ENCODE measurements at regions not wholly inside any gene's neighbourhood (a gene's known extent, or its start where the extent isn't known, plus 50 kb on each side); places are given as distances from the start of the nearest gene placed in this dataset.
"Not testable (repeated sequence)": the region's sequence is repeated elsewhere in the genome, so short reads cannot be mapped to it uniquely, and the experiment has no call there.

DNA sequence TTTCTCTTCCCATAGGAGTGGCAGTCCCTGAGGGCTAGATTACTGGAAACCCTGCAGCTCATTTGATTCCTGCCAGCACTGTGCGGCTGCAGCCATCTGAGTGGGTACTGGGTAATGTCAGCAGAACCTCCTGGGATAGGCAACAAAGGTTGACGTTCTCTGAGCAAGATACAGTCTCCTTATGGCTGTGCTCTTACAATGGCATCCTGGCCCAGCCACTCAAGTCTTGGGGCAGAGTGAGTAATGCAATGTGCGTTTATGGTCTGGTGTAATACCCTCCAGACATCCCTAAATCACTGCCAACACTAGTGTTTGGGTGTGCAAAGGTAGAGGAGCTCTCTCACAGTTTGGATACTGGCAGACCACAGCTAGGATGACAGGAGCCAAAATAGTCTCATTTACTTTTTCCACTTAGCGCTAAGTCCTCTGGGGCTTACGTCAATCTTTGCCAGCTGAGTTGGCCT, 775.8 kb downstream of the ZNF385D start:
- POLR2A ChIA-PET: no interaction called here
- Histone ChIP-seq H3K4me3 (ENCODE audit: low read depth, low read length) (no peak overlapping the region), H3K27me3 (ENCODE audit: control insufficient read depth, insufficient read depth, low read length) (no peaks in the 10 kb centered on the region), H3K36me3 (ENCODE audit: control insufficient read depth, insufficient read depth, low read length) (no peaks in the 10 kb centered on the region)
- TF ChIP-seq, protein P1, sequence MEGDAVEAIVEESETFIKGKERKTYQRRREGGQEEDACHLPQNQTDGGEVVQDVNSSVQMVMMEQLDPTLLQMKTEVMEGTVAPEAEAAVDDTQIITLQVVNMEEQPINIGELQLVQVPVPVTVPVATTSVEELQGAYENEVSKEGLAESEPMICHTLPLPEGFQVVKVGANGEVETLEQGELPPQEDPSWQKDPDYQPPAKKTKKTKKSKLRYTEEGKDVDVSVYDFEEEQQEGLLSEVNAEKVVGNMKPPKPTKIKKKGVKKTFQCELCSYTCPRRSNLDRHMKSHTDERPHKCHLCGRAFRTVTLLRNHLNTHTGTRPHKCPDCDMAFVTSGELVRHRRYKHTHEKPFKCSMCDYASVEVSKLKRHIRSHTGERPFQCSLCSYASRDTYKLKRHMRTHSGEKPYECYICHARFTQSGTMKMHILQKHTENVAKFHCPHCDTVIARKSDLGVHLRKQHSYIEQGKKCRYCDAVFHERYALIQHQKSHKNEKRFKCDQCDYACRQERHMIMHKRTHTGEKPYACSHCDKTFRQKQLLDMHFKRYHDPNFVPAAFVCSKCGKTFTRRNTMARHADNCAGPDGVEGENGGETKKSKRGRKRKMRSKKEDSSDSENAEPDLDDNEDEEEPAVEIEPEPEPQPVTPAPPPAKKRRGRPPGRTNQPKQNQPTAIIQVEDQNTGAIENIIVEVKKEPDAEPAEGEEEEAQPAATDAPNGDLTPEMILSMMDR (IDR thresholded peaks at IDR 0.05; ENCODE audit: insufficient read depth, low read depth, low read length): no peak
- CTCF ChIA-PET: interaction anchor here (1.0 to 1.6 kb wide), 2 partner anchors 8 to 14 kb away, joined by 3 to 4 read pairs; no protein-coding TSS in a partner anchor
- DNase-seq (ENCODE audit: low read depth): no peak

DNA sequence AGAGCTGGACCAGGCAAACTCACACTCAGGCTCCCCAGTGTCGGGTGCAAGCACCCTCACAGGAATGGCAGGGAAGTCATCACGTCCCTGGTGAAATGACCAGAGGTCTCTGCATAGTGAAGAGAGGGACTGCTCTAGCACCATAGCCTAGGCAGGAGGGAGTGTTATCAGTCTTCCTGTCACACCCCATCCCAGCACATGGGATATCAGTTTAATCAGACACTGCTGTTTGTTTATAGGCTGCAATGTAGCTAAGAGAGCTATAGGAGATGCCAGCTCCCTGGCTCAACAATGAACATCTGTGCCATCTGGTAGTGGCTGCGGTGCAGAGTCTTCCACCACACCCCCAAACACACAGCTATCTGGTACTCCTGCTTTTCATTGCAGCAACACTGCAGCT, 776.6 kb downstream of the ZNF385D start:
- DNase-seq (ENCODE audit: low read depth): no peak
- POLR2A ChIA-PET: no interaction called here

DNA sequence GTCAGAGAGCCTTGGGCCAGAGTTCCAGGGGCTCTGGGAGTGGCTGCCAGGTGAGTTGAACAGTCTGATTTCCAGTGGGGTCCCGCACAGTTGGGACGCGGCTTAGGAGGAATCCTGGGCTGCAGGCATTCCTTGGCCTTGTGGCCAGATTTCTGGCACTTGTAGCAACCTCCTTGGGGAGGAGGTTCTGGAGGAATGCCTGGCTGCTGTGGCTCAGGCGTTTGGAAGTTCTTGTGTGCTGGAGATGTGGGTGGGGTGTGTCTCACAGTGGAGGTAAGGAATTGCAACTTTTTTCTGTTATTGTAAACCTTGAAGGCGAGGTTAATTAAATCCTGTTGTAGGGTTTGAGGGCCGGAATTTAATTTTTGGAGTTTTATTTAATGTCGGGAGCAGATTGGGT, 780.2 kb downstream of the ZNF385D start:
- H3K4me3 ChIP-seq (ENCODE audit: low read depth, low read length); CTCF ChIA-PET; H3K36me3 ChIP-seq (ENCODE audit: control insufficient read depth, insufficient read depth, low read length); DNase-seq (ENCODE audit: low read depth); POLR2A ChIA-PET; H3K27me3 ChIP-seq (ENCODE audit: control insufficient read depth, insufficient read depth, low read length): not testable (repeated sequence)

More for the DNA sequence above, 776.6 kb downstream of the ZNF385D start:
- CTCF ChIA-PET: interaction anchor here (1.6 kb wide), 1 partner anchor 9 kb away, joined by 4 read pairs; no protein-coding TSS in a partner anchor
- H3K27me3 ChIP-seq (ENCODE audit: control insufficient read depth, insufficient read depth, low read length): no peaks in the 10 kb centered on the region
- H3K4me3 ChIP-seq (ENCODE audit: low read depth, low read length): no peak overlapping the region
- no peaks in the 10 kb centered on the region for H3K36me3 ChIP-seq (ENCODE audit: control insufficient read depth, insufficient read depth, low read length)
- TF ChIP-seq, protein P1 (IDR thresholded peaks at IDR 0.05; ENCODE audit: insufficient read depth, low read depth, low read length): no peak

DNA sequence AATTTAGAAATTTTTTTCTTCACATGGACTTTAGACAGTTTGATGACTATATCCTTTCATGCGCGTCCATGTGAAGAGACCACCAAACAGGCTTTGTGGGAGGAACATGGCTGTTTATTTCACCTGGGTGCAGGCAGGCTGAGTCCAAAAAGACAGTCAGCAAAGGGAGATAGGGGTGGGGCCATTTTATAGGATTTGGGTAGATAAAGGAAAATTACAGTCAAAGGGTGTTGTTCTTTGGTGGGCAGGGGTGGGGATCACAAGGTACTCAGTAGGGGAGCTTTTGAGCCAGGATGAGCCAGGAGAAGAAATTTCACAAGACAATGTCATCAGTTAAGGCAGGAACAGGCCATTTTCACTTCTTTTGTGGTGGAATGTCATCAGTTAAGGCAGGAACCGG, 781.5 kb upstream of the SGO1 start:
- H3K4me3 ChIP-seq (ENCODE audit: low read depth, low read length); H3K27me3 ChIP-seq (ENCODE audit: control insufficient read depth, insufficient read depth, low read length); H3K36me3 ChIP-seq (ENCODE audit: control insufficient read depth, insufficient read depth, low read length); CTCF ChIA-PET; DNase-seq (ENCODE audit: low read depth); POLR2A ChIA-PET: not testable (repeated sequence)

DNA sequence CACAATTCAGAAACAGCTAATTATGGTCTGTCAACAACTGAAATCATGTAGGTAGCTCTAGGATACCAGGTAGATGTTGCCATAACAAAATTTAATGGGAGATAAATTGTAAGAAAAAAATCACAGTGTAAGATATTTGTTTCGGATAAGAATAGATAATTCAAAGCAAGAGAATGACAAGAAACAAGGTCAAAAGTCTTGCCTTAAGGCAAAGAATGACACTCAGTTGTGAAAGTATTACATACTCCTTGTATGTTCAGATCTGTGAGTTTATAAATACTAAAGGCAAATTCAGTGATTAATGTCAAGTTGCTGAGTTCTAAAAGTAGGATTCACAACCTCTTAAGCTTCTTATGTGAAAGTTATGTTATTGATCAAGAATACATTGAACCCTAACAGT, 772.2 kb upstream of the SGO1 start:
- H3K36me3 ChIP-seq (ENCODE audit: control insufficient read depth, insufficient read depth, low read length): no peaks in the 10 kb centered on the region
- ChIA-PET POLR2A (no interaction called here), CTCF (interaction anchor here (0.6 kb wide), 1 partner anchor 164 kb away, joined by 3 read pairs; no protein-coding TSS in a partner anchor)
- H3K4me3 ChIP-seq (ENCODE audit: low read depth, low read length): no peak overlapping the region
- TF ChIP-seq, protein P1 (IDR thresholded peaks at IDR 0.05; ENCODE audit: insufficient read depth, low read depth, low read length): no peak
- DNase-seq (ENCODE audit: low read depth): no peak
- no peaks in the 10 kb centered on the region for H3K27me3 ChIP-seq (ENCODE audit: control insufficient read depth, insufficient read depth, low read length)

DNA sequence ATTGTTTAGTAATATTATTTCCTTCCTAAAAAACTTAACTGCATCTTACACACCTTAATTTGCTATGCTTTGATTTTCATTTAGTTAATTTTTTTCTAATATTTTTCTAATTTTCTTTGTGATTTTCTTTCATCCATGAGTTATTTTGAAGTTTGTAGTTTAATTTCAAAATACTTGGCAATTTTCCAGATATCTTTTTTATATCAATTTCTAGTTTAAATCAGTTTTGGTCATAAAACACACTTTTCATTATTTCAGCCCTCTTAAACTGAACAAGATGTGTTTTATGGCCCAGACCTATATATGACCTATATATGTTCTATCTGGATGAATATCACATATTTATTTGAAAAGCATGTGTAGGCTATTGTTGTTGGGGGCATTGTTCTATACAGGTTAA, 759.9 kb upstream of the SGO1 start:
- ChIA-PET CTCF (interaction anchor here (0.8 kb wide), 1 partner anchor 434 kb away, joined by 3 read pairs; no protein-coding TSS in a partner anchor), POLR2A (no interaction called here)
- no peak for DNase-seq (ENCODE audit: low read depth)
- TF ChIP-seq, protein P1 (IDR thresholded peaks at IDR 0.05; ENCODE audit: insufficient read depth, low read depth, low read length): no peak
- no peak overlapping the region for H3K4me3 ChIP-seq (ENCODE audit: low read depth, low read length)
- no peaks in the 10 kb centered on the region for H3K36me3 ChIP-seq (ENCODE audit: control insufficient read depth, insufficient read depth, low read length)
- no peaks in the 10 kb centered on the region for H3K27me3 ChIP-seq (ENCODE audit: control insufficient read depth, insufficient read depth, low read length)

Data from BJ (cell line).